Trophoblast cell (in vitro differentiated cells and primary cell): ENCODE measurements at regions not wholly inside any gene's neighbourhood (a gene's known extent, or its start where the extent isn't known, plus 50 kb on each side); places are given as distances from the start of the nearest gene placed in this dataset.

Experiments used
- DNase-seq, 2 donors: peaks; one replicate each; pipeline ENCODE4 v3.0.0-alpha.2; 2016
- H2AFZ ChIP-seq: 2 replicates; pipeline ENCODE4 v1.6.1; 2013; ENCODE audit warnings: low read length, moderate library complexity, mild to moderate bottlenecking; ENCODE audit not compliant: insufficient read depth, poor library complexity
- H2AK5ac ChIP-seq: 2 replicates; pipeline ENCODE4 v1.6.1; 2013; ENCODE audit warnings: mild to moderate bottlenecking, low read length
- H2BK120ac ChIP-seq: 2 replicates; pipeline ENCODE4 v1.6.1; 2013; ENCODE audit warnings: low read length, mild to moderate bottlenecking, moderate library complexity; ENCODE audit not compliant: insufficient read depth, poor library complexity
- H2BK12ac ChIP-seq: 2 replicates; pipeline ENCODE4 v1.6.1; 2013; ENCODE audit warnings: mild to moderate bottlenecking, low read length, moderate library complexity
- H2BK5ac ChIP-seq: 2 replicates; pipeline ENCODE4 v1.6.1; 2013; ENCODE audit warnings: low read length, low read depth, moderate library complexity, mild to moderate bottlenecking; ENCODE audit not compliant: poor library complexity
- H3K14ac ChIP-seq: 2 replicates; pipeline ENCODE4 v1.6.1; 2013; ENCODE audit warnings: mild to moderate bottlenecking, low read length
- H3K18ac ChIP-seq: 2 replicates; pipeline ENCODE4 v1.6.1; 2013; ENCODE audit warnings: mild to moderate bottlenecking, low read length
- H3K23ac ChIP-seq: 2 replicates; pipeline ENCODE4 v1.6.1; 2013; ENCODE audit warnings: low read length
- H3K27ac ChIP-seq: 2 replicates; pipeline ENCODE4 v1.5.1; 2013; ENCODE audit warnings: low read depth, mild to moderate bottlenecking, inconsistent platforms, low read length, moderate library complexity
- H3K27me3 ChIP-seq: 2 replicates; pipeline ENCODE4 v1.6.1; 2013; ENCODE audit warnings: inconsistent platforms, mild to moderate bottlenecking, low read length, moderate library complexity; ENCODE audit not compliant: insufficient read depth
- H3K36me3 ChIP-seq, 2 experiments: 1 replicate in 1 of 2; 2 replicates in 1 of 2; pipeline ENCODE4 v1.6.1; 2013; ENCODE audit warnings: low read length in 2 of 2, mild to moderate bottlenecking in 2 of 2, moderate library complexity in 1 of 2; ENCODE audit not compliant: insufficient read depth in 2 of 2, control insufficient read depth in 1 of 2
- H3K4ac ChIP-seq: 2 replicates; pipeline ENCODE4 v1.6.1; 2013; ENCODE audit warnings: low read depth, mild to moderate bottlenecking, low read length, moderate library complexity
- H3K4me1 ChIP-seq, 2 experiments: 1 replicate in 1 of 2; 2 replicates in 1 of 2; pipeline ENCODE4 v1.6.1; 2013; ENCODE audit warnings: low read length in 2 of 2, mild to moderate bottlenecking in 2 of 2, moderate library complexity in 1 of 2; ENCODE audit not compliant: insufficient read depth in 2 of 2, control insufficient read depth in 1 of 2
- H3K4me2 ChIP-seq: 2 replicates; pipeline ENCODE4 v1.6.1; 2013; ENCODE audit warnings: inconsistent platforms, mild to moderate bottlenecking, low read length, moderate library complexity
- H3K4me3 ChIP-seq: 2 replicates; pipeline ENCODE4 v1.5.1; 2013; ENCODE audit warnings: mild to moderate bottlenecking, low read depth, low read length, inconsistent platforms
- H3K79me1 ChIP-seq: one replicate; pipeline ENCODE4 v1.6.1; 2013; ENCODE audit warnings: low read length
- H3K79me2 ChIP-seq: 2 replicates; pipeline ENCODE4 v1.6.1; 2013; ENCODE audit warnings: low read length, mild to moderate bottlenecking; ENCODE audit not compliant: control insufficient read depth, insufficient read depth, poor library complexity
- H3K9ac ChIP-seq: 2 replicates; pipeline ENCODE4 v1.6.1; 2013; ENCODE audit warnings: mild to moderate bottlenecking, low read length
- H3K9me3 ChIP-seq: 2 replicates; pipeline ENCODE4 v1.6.1; 2013; ENCODE audit warnings: low read depth, mild to moderate bottlenecking, control low read depth, inconsistent platforms, low read length; ENCODE audit not compliant: insufficient read depth
- H4K12ac ChIP-seq: 2 replicates; pipeline ENCODE4 v1.6.1; 2013; ENCODE audit warnings: low read depth, mild to moderate bottlenecking, low read length, moderate library complexity
- H4K8ac ChIP-seq: 2 replicates; pipeline ENCODE4 v1.6.1; 2013; ENCODE audit warnings: low read depth, mild to moderate bottlenecking, low read length, moderate library complexity
- H4K91ac ChIP-seq: one replicate; pipeline ENCODE4 v1.6.1; 2013; ENCODE audit warnings: low read depth, mild to moderate bottlenecking, low read length, moderate library complexity
- WGBS: extraction: QIAGEN DNeasy Blood & Tissue Kit; methylation state at CpG from one replicate; pipeline ENCODE4 v1.1.7; 2013; ENCODE audit warnings: missing lambda C conversion rate; ENCODE audit not compliant: insufficient read length, insufficient coverage; ENCODE audit errors: extremely low coverage; 5-methylcytosine and 5-hydroxymethylcytosine counted together

- no peak overlapping the region for H4K12ac ChIP-seq
- H3K4me1 ChIP-seq: no peaks in the 10 kb centered on the region
- H3K14ac ChIP-seq: no peak overlapping the region
- H2AK5ac ChIP-seq: no peak overlapping the region
- no peak overlapping the region for H2AFZ ChIP-seq
- no peak overlapping the region for H3K4me3 ChIP-seq
- no peaks in the 10 kb centered on the region for H3K79me2 ChIP-seq
- H3K18ac ChIP-seq: no peak overlapping the region
- no peak overlapping the region for H2BK5ac ChIP-seq
- H3K4ac ChIP-seq: no peak overlapping the region
- H4K8ac ChIP-seq: no peak overlapping the region
- no peak overlapping the region for H3K4me2 ChIP-seq
- no CpG with 5 or more reads among the region's 3 CpGs for WGBS
- no peaks in the 10 kb centered on the region for H3K27me3 ChIP-seq
- no peak overlapping the region for H4K91ac ChIP-seq
- DNase-seq: no peak
- H2BK12ac ChIP-seq: no peak overlapping the region
- no peak overlapping the region for H3K27ac ChIP-seq
- no peaks in the 10 kb centered on the region for H3K79me1 ChIP-seq
- H3K36me3 ChIP-seq: no peaks in the 10 kb centered on the region
- no peaks in the 10 kb centered on the region for H3K9me3 ChIP-seq
- H2BK120ac ChIP-seq: no peak overlapping the region
- H3K23ac ChIP-seq: no peak overlapping the region
- H3K9ac ChIP-seq: no peak overlapping the region
Measured at GRCh38 chr7:41821521-41822213, 118.8 kb upstream of the INHBA start.

GRCh38 chr7:41820111-41820671 lies 117.3 kb upstream of the INHBA start:
- Histone ChIP-seq H3K27ac (no peak overlapping the region), H3K23ac (no peak overlapping the region), H4K12ac (no peak overlapping the region), H2AK5ac (no peak overlapping the region), H3K4me1 (no peaks in the 10 kb centered on the region), H3K4me3 (no peak overlapping the region), H3K79me2 (no peaks in the 10 kb centered on the region), H2BK120ac (no peak overlapping the region), H3K9me3 (no peaks in the 10 kb centered on the region), H3K36me3 (no peaks in the 10 kb centered on the region), H3K4ac (no peak overlapping the region), H4K8ac (no peak overlapping the region), H3K18ac (no peak overlapping the region), H2AFZ (no peak overlapping the region), H3K14ac (no peak overlapping the region), H2BK12ac (no peak overlapping the region), H2BK5ac (no peak overlapping the region), H3K9ac (no peak overlapping the region), H4K91ac (no peak overlapping the region), H3K4me2 (no peak overlapping the region), H3K27me3 (no peaks in the 10 kb centered on the region), H3K79me1 (no peaks in the 10 kb centered on the region)
- no peak for DNase-seq
- WGBS: no CpG with 5 or more reads among the region's 2 CpGs

- H2AK5ac ChIP-seq: no peak overlapping the region
- H2AFZ ChIP-seq: no peak overlapping the region
- H2BK12ac ChIP-seq: no peak overlapping the region
- no peak overlapping the region for H3K4ac ChIP-seq
- no peak overlapping the region for H3K4me3 ChIP-seq
- no peak for DNase-seq
- no peaks in the 10 kb centered on the region for H3K79me1 ChIP-seq
- H3K27ac ChIP-seq: no peak overlapping the region
- H3K79me2 ChIP-seq: no peaks in the 10 kb centered on the region
- no peak overlapping the region for H4K8ac ChIP-seq
- no CpG with 5 or more reads among the region's 1 CpG for WGBS
- H3K9me3 ChIP-seq: no peaks in the 10 kb centered on the region
- no peak overlapping the region for H4K91ac ChIP-seq
- no peaks in the 10 kb centered on the region for H3K36me3 ChIP-seq
- H3K14ac ChIP-seq: no peak overlapping the region
- H3K18ac ChIP-seq: no peak overlapping the region
- H2BK120ac ChIP-seq: no peak overlapping the region
- no peaks in the 10 kb centered on the region for H3K4me1 ChIP-seq
- no peak overlapping the region for H2BK5ac ChIP-seq
- no peaks in the 10 kb centered on the region for H3K27me3 ChIP-seq
- H3K23ac ChIP-seq: no peak overlapping the region
- H3K9ac ChIP-seq: no peak overlapping the region
- H4K12ac ChIP-seq: no peak overlapping the region
- no peak overlapping the region for H3K4me2 ChIP-seq
Measured at GRCh38 chr7:41819645-41820044, 116.8 kb upstream of the INHBA start.

- no peak overlapping the region for H2BK5ac ChIP-seq
- no peaks in the 10 kb centered on the region for H3K79me2 ChIP-seq
- no peak overlapping the region for H3K4me3 ChIP-seq
- no peak overlapping the region for H3K14ac ChIP-seq
- H3K36me3 ChIP-seq: no peaks in the 10 kb centered on the region
- no peak overlapping the region for H3K23ac ChIP-seq
- no peak overlapping the region for H2BK12ac ChIP-seq
- no peaks in the 10 kb centered on the region for H3K79me1 ChIP-seq
- H3K9me3 ChIP-seq: no peaks in the 10 kb centered on the region
- no peaks in the 10 kb centered on the region for H3K27me3 ChIP-seq
- H3K4ac ChIP-seq: no peak overlapping the region
- H3K9ac ChIP-seq: no peak overlapping the region
- H4K8ac ChIP-seq: no peak overlapping the region
- no peak overlapping the region for H2AK5ac ChIP-seq
- no peak overlapping the region for H3K27ac ChIP-seq
- H4K12ac ChIP-seq: no peak overlapping the region
- no peaks in the 10 kb centered on the region for H3K4me1 ChIP-seq
- no peak overlapping the region for H4K91ac ChIP-seq
- DNase-seq: no peak
- H2AFZ ChIP-seq: no peak overlapping the region
- no CpG with 5 or more reads among the region's 1 CpG for WGBS
- no peak overlapping the region for H3K18ac ChIP-seq
- no peak overlapping the region for H3K4me2 ChIP-seq
- no peak overlapping the region for H2BK120ac ChIP-seq
Measured at GRCh38 chr7:41818765-41819398, 116.0 kb upstream of the INHBA start.
